GM18508 (cell line): ENCODE measurements at regions not wholly inside any gene's neighbourhood (a gene's known extent, or its start where the extent isn't known, plus 50 kb on each side); places are given as distances from the start of the nearest gene placed in this dataset.
A peak's percentile ranks its signal among the peaks of the same experiment; 100 is the strongest.

Experiments used
- ATAC-seq: cut with Tn5 transposase; IDR thresholded peaks from one replicate; pipeline ENCODE4 v1.9.1; 2021; ENCODE audit warnings: moderate number of reproducible peaks; ENCODE audit not compliant: insufficient read depth, unreplicated experiment

DNA sequence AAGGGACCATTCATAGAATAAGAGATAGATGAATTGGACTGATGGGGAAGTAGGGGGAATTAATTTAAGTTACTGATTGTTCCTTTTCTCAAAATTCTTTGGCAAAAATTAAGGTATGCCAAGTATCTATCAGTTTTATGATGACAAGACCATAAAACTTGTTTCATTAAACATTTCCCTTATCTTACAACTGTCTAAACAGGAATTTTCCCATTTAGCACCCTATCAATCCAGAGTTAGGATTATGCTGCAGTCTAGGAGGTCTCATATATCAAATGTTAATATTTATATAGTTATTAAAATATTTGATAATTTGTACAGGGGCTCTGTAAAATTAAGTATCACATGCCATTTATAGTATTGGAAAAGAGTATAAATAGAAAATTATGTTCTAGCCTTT lies 51.5 kb upstream of the ARID1B start:
- ATAC-seq, result no peak

DNA sequence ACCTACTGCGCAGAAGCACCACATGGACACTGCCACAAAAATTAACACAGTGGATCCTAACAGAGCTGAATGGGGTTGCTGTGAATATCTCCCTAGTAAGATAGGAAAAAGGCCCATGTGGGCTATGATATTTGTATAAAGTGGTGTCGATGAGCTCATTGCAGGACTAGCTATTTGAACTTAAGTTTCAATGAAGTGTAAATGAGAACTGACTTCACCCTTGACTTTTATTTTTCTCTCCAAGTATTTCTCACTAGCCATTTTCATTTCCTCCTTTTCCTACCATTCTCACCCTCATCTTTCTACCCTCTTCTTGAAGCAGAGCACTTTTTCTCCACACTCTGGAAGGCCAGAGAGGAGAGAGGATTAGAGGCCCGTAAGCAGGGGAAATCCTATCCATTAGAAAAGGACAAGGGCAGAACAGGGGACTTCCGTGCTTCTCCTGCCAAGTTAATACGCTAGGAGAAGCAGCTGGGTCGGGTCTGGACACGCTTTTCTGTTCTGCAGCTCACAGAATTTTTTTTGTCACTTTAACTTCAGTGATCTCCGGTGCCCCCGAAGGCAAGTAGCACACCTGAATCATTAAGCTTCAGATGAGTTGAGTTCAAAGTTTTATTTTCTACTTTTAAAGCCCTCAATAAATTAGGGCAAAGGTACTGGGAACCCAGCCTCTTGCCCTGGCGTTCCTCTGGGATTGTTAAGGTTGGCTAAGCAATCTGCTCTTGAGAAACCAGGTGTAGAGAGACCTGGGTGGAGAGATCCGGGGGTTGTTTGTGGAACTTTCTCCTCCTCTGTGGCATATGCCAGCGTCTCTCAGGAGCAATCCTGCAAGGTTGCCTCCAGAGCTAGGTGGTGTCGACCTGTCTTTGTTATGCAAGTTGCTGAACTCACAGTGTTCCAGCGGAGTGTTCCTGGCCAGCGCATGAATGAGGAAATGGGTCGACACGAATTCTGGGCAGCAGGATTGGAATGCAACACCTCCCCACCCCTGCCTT lies 56.2 kb upstream of the ARID1B start:
- peak; percentile 51 for ATAC-seq

DNA sequence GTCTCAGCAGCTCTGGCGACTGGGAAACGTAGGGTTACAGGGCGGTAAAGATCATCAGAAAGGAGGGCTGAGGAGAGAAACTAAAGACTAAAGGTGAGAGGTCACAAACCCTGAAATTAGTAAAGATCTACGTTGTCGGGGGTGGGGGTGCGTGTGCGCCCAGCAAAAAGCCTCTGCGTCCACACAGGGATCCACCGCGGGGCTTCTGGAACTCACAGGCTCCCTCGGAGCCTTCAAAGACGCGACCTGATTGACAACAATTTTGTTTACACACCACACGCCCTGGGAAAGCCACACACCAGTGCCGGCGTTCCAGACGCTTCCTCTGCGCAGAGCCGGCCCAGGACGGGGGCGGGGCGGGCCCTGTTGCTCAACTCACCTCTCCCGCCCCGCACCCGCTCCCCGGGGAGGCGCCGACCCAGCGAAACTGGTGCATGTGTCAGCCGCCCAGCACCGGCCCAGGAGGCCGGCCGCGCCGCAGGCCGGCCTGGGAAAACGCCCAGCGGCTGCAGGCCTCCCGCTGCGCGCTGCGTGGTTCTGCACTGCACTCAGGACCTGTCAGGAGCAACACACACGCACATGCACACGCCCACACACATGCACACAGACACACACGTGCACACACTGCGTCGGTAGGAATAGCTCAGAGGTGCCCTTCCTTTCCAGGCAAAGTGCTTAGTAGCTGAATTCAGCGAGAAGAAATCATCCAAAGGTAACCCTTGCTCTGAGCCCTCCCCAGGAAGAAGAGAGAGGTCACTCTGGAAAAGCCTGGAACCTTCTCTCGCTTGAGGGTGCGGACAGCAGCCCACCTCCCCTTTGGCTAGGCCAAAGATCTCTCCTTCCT lies 57.2 kb upstream of the ARID1B start:
- ATAC-seq, result peak; percentile 23

DNA sequence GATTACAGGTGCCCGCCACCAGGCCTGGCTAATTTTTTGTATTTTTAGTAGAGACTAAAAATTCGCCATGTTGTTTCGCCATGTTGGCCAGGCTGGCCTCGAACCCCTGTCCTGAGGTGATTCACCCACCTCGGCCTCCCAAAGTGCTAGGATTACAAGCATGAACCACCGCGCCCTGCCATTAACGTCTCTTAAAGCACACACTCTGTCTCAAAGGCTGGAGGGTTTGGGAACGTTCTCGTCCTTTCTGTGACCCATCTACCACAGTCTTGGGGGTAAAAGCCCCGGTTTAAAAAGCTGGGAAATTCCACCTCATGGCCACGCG lies 57.8 kb upstream of the ARID1B start:
- no peak for ATAC-seq

DNA sequence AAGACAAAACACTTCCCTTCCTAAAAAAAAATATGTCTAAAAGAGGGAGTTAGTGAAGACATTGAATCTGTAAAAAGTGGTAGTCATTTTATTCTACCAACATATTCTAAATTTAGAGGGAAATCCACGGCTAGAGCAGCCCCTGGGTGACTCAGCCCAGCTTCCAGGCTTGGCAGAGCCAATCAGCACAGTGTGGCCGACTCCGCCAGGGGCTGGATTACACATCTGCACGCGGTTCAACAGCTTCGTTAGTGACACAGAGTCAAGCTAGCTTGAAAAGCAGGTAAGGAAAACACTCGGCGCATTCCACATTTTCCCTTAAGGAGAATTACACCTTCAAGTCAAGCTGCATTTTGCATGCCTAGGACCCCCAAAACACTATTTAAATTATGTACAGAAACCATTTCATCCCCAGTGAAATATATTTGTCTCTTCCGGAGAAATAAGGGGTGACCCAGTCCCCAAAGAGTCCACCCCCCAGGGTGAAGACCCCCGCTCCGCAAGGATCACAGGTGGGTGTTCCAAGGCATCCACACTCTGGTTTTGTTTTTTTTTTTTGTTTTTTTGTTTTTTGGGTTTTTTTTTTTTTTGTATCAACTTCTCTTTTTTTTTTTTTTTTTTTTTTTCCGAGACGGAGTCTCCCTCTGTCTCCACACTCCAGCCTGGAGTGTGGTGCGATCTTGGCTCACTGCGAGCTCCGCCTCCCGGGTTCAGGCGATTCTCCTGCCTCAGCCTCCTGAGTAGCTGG lies 58.4 kb upstream of the ARID1B start:
- ATAC-seq, result no peak

DNA sequence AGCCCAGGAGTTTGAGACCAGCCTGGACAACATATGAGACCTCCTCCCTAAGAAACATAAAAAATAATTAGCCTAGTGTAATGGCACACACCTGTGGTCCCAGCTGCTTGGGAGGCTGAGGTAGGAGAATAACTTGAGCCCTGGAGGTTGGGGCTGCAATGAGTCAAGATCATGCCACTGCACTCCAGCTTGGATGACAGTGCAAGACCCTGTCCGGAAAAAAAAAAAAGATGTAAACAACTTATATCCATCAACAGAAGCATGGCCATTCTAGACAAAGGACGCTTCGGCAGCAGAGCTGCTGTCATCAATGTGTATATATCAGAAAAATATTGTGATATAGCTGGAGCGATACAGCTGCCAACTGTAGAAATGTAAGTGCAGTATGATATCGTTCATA lies 59.6 kb upstream of the ARID1B start:
- ATAC-seq, result no peak

DNA sequence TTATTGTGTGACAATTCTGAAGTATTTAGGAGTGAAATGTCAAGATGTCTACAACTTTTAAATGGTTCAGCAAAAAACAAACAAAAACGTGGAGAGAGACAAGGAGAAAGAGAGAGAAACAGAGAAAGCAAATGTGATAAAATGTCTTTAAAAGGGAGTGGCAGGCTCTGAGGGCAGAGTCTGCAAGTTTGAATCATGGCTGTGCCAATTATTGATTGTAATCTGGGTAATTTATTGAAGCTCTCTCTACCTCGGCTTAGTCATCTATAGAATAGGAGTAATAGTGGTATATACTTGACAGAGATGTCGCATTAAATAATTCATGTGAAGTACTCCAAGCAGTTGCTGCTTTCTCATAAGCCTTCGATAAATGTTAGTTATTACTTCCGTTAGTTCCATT lies 61.3 kb upstream of the ARID1B start:
- no peak for ATAC-seq

DNA sequence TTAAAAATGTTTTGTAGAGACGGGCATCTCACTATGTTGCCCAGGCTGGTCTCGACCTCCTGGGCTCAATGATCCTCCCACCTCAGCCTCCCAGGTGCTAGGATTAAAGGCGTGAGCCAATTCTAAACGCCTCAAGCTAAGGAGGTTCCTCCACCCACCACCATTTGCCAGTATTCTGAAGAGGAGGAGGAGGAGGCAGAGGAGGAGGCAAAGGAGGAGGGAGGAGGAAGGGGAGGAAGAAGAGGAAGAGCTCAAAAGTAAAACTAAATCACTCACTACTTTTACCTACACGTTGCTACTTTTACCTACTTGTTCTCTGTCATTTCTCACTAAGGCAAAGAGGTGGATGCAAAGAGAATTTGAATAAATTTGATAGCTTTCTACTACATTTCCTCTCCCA lies 63.6 kb upstream of the ARID1B start:
- ATAC-seq, result no peak

DNA sequence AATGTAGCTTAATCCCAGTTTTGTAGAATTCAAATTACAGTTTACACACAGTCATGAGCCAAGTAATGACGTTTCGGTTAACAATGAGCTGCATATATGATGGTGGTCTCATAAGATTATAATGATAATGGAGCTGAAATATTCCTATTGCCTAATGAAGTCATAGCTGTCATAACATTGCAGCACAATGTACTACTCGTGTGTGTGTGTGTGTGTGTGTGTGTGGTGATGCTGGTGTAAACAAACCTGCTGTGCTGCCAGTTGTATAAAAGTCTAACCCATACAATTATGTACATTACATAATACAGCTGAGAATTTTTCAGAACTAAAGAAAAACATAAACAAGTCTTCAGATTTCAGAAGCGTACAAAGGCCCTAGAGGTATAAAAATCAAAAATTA lies 66.7 kb upstream of the ARID1B start:
- no peak for ATAC-seq

DNA sequence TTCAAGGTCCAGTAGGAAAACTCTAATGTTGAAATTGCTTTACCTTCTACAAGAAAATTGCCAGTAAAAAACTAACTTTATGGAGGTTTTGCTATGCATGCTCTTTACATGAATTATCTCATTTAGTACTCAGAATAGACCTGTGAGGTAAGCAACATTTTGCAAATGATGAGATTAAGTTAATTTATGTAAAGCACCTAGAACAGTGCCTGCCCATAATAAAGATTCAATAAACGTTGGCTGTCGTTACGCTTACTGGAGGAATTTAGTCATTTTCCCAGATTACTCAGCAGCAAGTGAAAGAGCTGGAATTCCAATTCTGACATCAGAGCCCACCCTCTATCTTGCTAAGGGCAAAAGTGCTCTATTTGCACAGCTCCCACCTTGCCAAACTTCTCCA lies 69.4 kb upstream of the ARID1B start:
- ATAC-seq, result no peak

DNA sequence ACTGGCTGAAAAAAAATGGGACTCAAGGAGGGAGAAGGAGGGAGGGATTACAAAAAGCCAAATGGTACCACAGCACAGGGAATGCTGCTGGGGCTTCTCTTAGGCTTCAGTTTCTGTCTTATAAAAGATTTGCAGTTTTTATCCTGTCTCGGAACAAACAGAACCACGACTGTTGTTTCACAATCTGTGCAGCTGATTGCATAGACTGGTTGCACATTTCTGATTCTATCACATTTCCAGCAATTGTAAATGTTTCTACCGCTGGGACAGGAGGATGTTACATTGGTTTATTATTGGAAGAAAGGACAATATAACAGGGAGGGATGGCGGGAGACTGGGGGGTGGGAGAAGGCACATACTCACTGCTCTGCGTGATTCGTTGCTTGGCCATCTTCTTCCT lies 73.5 kb upstream of the ARID1B start:
- no peak for ATAC-seq

DNA sequence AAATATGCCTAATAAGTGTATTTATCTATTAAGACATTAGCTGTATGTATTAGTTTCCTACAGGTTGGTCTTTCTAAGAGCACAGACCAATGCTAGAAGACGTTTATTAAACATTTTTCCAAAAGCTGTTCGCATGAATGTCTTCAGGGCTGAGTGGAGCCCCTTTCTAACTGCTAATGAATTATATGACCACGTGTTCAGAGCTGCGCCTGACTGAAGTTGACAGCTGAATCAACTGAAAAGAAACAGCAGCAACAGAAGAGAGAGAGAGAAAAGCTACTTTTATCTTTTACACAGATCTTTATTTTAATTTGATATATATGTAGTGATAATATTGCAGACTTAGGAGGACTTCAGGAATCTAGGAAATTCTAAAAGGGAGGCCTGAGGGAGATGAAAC lies 75.2 kb upstream of the ARID1B start:
- ATAC-seq, result no peak

DNA sequence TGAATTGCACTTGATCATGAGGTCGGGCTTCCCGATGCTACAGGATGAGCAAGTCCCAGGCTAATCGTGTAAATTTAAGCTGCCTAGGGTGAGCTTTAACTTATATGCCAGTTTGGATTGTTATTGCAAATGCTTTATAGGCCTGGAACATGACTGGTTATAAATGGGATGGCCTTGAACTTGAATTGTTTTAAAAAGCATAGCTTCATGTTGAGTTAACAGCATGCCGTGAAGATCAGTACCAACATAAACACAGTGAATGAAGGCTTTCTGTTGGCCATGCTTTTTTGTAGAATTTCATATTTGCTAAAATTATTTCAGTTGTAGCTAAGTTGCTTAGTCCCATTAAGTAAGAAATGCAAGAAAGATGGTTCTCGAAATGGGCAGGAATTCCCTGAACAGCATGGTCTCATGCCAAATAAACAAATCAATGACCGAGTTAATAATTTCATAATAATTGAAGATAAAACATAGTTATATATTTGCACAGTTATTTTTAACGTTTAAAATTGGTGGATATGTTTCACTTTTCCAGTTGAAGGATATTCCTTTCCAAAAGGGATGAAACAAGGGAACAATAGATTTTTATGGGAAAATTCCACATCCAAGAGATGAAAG lies 76.6 kb upstream of the ARID1B start:
- ATAC-seq, result no peak

DNA sequence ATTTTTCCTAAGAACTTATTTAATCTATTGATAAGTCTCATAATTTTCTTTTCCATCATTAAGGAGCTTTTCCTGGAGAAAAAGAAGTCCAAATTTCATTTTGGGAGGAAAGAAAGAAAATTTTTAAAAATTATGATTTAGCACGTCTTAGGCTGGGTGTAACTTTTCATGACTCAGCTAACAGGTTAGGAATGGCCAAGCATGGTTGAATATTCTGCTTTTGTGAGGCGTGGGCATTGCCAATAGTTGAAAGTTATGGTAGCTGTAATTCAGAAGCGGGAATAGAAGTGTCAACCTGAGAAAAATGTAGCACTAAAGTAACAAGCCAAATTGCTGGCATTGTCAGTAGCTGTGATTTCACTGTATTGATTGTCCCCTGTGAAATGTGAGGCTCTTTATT lies 77.2 kb upstream of the ARID1B start:
- no peak for ATAC-seq

DNA sequence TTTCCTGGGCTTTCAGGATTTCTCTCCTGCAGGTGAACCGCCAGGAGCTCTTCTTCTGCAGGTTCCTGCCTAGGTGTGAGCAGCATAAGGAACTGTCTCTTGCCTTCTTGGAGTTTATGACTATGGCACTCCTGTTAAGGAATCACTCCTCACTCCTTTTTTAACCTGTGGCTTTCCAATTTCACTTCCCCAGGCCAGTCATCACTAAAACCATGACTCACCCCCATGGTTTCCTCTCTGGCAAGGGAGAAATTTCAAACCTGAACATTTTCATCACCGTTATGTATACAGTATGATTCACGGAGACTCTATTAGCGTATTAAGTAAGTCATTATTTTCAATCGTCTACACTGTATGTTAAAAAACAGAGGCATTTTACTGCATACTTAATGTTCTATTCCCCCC lies 78.2 kb upstream of the ARID1B start:
- peak; percentile 34 for ATAC-seq

DNA sequence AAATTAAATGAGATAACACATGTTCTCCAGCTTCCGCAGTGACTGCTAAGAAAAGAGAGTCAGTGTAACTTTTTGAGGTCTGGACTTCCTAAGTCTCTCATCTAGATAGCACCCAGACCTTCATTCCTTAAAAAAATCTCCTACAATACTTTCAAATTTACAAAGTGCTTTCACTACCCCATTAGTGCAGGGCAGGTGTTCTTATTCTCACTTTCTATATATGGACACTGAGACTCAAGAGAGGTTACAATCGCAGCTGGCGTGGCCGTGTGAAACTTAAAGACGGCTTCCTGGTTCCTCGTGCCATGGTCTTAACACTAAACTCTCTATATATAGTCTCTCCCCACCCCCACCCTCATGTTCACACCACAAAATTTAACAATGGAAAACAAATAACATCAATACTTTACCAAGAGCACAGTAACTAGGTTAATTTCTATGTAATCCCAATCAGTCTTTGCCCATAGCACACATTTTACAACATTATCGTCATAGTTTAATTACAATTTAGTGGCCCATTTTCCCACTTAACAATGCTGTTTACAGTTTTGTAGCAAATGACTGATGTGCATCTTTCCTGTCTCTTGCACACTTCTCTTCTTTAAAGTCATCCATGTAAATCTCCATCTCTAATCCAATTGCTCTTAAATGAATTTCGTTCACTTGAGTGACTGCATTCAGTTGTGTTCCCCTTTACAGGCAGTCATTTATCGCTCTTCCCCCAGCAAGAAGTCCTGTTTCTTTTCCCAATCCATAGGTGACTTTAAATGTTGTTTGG lies 78.8 kb upstream of the ARID1B start:
- ATAC-seq, result peak; percentile 66

DNA sequence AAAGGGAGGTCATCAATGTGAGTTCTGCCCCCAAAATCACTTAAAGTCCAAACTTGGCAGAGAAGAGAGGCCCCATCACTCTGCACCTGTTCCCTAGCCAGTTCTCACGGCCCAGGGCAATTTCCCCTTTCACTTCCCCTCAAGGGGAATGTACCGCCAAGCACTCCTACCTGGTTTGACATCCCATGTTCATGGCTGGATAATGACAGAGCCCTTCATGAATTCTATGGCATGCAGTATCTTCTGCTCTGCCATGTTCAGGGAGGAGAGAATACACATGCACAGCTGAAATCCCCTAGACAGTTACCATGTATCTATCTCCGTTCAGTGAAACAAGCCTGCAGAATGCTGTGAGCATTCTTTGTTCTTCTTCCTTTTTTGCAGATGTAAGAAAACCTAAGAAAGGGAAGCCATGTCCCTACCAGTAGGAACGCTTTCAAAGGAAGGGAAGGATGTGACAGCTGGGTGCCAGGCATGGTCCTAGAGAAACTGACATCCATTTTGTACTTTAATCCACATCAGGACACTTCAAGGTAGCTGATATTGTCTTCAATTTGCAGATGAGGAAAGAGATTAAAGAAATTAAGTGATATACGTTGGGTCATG lies 79.8 kb upstream of the ARID1B start:
- peak; percentile 21 for ATAC-seq

DNA sequence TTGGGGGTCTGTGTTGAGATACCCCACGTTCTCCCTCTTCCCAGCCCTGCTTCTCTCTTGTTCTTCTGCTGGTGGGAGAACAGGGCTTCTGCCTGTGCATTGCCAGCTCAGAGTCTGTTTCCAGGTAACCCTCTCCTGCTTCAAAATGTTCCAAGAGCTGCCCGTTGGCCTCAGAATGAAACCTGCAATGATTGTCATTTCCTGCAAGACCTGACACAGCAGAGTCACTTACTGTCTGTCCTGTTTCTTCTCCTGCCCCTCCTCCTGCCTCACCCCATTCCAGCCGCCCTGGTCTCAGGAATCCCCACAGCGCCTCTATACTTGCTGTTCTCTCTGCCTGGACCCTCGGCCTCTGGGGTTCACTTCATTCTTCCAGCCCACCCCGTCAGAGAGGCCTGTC lies 81.4 kb upstream of the ARID1B start:
- no peak for ATAC-seq

DNA sequence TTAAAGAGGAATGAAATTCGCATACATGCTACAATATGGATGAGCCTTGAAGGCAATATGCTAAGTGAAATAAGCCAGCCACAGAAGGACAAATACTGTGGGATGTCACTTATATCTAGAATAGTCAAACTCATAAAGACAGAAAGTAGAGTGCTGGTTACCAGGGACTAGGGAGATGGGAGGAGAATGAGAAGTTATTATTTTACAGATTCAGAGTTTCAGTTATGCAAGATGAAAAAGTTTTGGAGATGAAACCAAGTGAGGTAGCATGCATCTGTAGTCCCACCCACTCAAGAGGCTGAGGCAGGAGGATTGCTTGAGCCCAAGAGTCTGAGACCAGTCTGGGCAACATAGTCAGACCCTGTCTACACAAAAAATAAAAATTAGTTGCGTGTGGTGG lies 82.5 kb upstream of the ARID1B start:
- no peak for ATAC-seq
